ENCODE measurements at regions not wholly inside any gene's neighbourhood (a gene's known extent, or its start where the extent isn't known, plus 50 kb on each side); places are given as distances from the start of the nearest gene placed in this dataset.
"Not testable (repeated sequence)": the region's sequence is repeated elsewhere in the genome, so short reads cannot be mapped to it uniquely, and the experiment has no call there.

GRCh38 chr2:75406131-75406581, 154.6 kb downstream of the EVA1A start:
- Histone ChIP-seq H3K27me3 (replicated peaks; ENCODE audit: insufficient read depth) (no peaks in the 10 kb centered on the region), H3K9me3 (no peaks in the 10 kb centered on the region), H3K4me3 (no peak overlapping the region), H3K4me1 (ENCODE audit: control insufficient read depth in 1 of 2, low read depth in 2 of 2) (no peaks in the 10 kb centered on the region), H3K36me3 (no peaks in the 10 kb centered on the region), H3K27ac (no peak overlapping the region)
- no peak for DNase-seq (ENCODE audit: low spot score)
- TF ChIP-seq CTCF (IDR thresholded peaks at IDR 0.05) = no peak
- ATAC-seq (ENCODE audit: insufficient number of reproducible peaks, low FRiP score, low read depth) = no peak

GRCh38 chr2:75405000-75405399, 155.7 kb downstream of the EVA1A start:
- H3K4me1 ChIP-seq (ENCODE audit: control insufficient read depth in 1 of 2, low read depth in 2 of 2) = no peaks in the 10 kb centered on the region
- no peaks in the 10 kb centered on the region for H3K9me3 ChIP-seq
- no peak for DNase-seq (ENCODE audit: low spot score)
- H3K27ac ChIP-seq = no peak overlapping the region
- no peak overlapping the region for H3K4me3 ChIP-seq
- no peaks in the 10 kb centered on the region for H3K36me3 ChIP-seq
- TF ChIP-seq CTCF (IDR thresholded peaks at IDR 0.05) = no peak
- no peak for ATAC-seq (ENCODE audit: insufficient number of reproducible peaks, low FRiP score, low read depth)
- no peaks in the 10 kb centered on the region for H3K27me3 ChIP-seq (replicated peaks; ENCODE audit: insufficient read depth)

GRCh38 chr2:75403991-75404428, 156.7 kb downstream of the EVA1A start:
- Histone ChIP-seq H3K27ac (no peak overlapping the region), H3K4me3 (no peak overlapping the region), H3K9me3 (no peaks in the 10 kb centered on the region), H3K36me3 (no peaks in the 10 kb centered on the region), H3K4me1 (ENCODE audit: control insufficient read depth in 1 of 2, low read depth in 2 of 2) (no peaks in the 10 kb centered on the region), H3K27me3 (replicated peaks; ENCODE audit: insufficient read depth) (no peaks in the 10 kb centered on the region)
- peak; percentile 67 for TF ChIP-seq CTCF (IDR thresholded peaks at IDR 0.05)
- peak; percentile 71 for ATAC-seq (ENCODE audit: insufficient number of reproducible peaks, low FRiP score, low read depth)
- DNase-seq (ENCODE audit: low spot score) = no peak

- no peak overlapping the region for H3K4me3 ChIP-seq
- no peak for ATAC-seq (ENCODE audit: insufficient number of reproducible peaks, low FRiP score, low read depth)
- H3K27me3 ChIP-seq (replicated peaks; ENCODE audit: insufficient read depth) = no peaks in the 10 kb centered on the region
- H3K36me3 ChIP-seq = no peaks in the 10 kb centered on the region
- no peak for TF ChIP-seq CTCF (IDR thresholded peaks at IDR 0.05)
- DNase-seq (ENCODE audit: low spot score) = no peak
- no peaks in the 10 kb centered on the region for H3K4me1 ChIP-seq (ENCODE audit: control insufficient read depth in 1 of 2, low read depth in 2 of 2)
- H3K27ac ChIP-seq = no peak overlapping the region
- no peaks in the 10 kb centered on the region for H3K9me3 ChIP-seq
Observed at GRCh38 chr2:75396314-75396713, 164.4 kb downstream of the EVA1A start.

GRCh38 chr2:75394764-75395163, 166.0 kb downstream of the EVA1A start:
- H3K9me3 ChIP-seq; H3K27ac ChIP-seq; H3K4me1 ChIP-seq (ENCODE audit: control insufficient read depth in 1 of 2, low read depth in 2 of 2); H3K27me3 ChIP-seq (replicated peaks; ENCODE audit: insufficient read depth); H3K4me3 ChIP-seq; H3K36me3 ChIP-seq; DNase-seq (ENCODE audit: low spot score); ATAC-seq (ENCODE audit: insufficient number of reproducible peaks, low FRiP score, low read depth): not testable (repeated sequence)

GRCh38 chr2:75390169-75390568, 170.6 kb downstream of the EVA1A start:
- Histone ChIP-seq H3K36me3 (no peaks in the 10 kb centered on the region), H3K27me3 (replicated peaks; ENCODE audit: insufficient read depth) (no peaks in the 10 kb centered on the region), H3K4me1 (ENCODE audit: control insufficient read depth in 1 of 2, low read depth in 2 of 2) (no peaks in the 10 kb centered on the region), H3K4me3 (no peak overlapping the region), H3K27ac (no peak overlapping the region), H3K9me3 (no peaks in the 10 kb centered on the region)
- TF ChIP-seq CTCF (IDR thresholded peaks at IDR 0.05) = no peak
- ATAC-seq (ENCODE audit: insufficient number of reproducible peaks, low FRiP score, low read depth) = no peak
- no peak for DNase-seq (ENCODE audit: low spot score)

Measured in thoracic aorta (tissue), 2 donors.